ENCODE measurements at regions not wholly inside any gene's neighbourhood (a gene's known extent, or its start where the extent isn't known, plus 50 kb on each side); places are given as distances from the start of the nearest gene placed in this dataset.
"Not testable (repeated sequence)": the region's sequence is repeated elsewhere in the genome, so short reads cannot be mapped to it uniquely, and the experiment has no call there.

DNA sequence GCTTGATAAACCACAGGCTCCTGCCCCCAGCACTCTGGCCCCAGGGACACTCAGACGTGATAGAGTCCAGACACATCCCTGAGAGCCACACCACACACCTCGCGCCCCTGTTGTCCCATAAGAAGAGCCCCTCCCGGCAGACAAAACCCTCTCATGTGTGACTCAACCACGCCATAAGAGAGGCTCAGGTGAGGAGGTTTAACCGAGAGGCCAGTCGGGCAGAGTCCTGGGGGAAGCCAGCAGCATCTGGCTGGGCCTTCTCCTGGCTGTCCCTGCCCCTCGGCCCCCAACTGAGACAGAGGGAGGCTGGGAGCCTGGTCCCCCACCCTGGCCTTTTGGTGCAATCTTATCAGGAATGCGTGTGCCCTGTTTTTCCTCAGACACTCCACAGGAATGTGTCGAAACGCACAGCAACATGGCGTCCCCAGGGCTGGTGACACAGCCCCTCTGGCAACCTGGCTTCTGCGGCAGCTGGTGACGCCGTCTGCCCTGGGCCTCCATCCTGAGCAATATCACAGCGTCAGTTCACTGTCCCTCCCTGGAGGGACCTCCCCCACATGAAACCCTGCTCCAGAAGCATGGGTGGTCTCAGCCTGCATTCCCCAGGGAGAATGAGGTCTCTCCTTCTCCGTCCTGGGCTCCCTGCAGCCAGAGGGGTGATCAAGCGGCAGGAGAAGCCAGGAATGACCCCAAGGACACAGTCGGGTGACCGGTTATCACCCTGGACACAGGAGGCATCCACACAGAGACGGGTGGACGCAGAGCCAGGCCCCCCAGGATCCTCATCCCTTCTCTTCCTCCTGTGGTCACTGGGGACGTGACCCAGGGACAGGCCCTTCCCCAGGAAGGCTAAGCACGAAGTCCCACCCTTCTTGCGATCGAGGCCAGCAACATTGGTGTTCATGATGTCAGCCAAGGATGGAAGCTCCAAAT lies 156.6 kb upstream of the AFDN start:
- Histone ChIP-seq H3K27ac (ENCODE audit: insufficient read depth in 1 of 2, low read depth in 1 of 2, low read length in 2 of 2, poor library complexity in 1 of 2, severe bottlenecking in 2 of 2) (no peak overlapping the region), H3K9me3 (ENCODE audit: control extremely low read depth in 1 of 5, control insufficient read depth in 4 of 5, insufficient read depth in 2 of 5, low read depth in 1 of 5, low read length in 4 of 5) (peaks cover 0 to 13% (median 8%) of the 10 kb centered on the region in 5 experiments), H3K27me3 (replicated peaks in 2 of 5; ENCODE audit: control insufficient read depth in 4 of 5, insufficient read depth in 5 of 5, low read length in 4 of 5) (peaks cover 0 to 17% (median 0%) of the 10 kb centered on the region in 5 experiments), H3K4me1 (ENCODE audit: control extremely low read depth in 1 of 4, control insufficient read depth in 4 of 4, insufficient read depth in 4 of 4, low read length in 3 of 4) (no peaks in the 10 kb centered on the region), H3K4me3 (ENCODE audit: control insufficient read depth in 1 of 7, extremely low read depth in 1 of 7, insufficient read depth in 4 of 7, low read depth in 2 of 7, low read length in 6 of 7) (no peak overlapping the region), H3K36me3 (ENCODE audit: control insufficient read depth in 4 of 4, insufficient read depth in 4 of 4, low read length in 3 of 4) (no peaks in the 10 kb centered on the region)
- 93% methylated on average over 25 of the region's 26 CpGs for WGBS (ENCODE audit: insufficient coverage)
- DNase-seq: no peak
- POLR2A ChIA-PET: no interaction called here
- CTCF ChIA-PET: no interaction called here

GRCh38 chr6:167670938-167671338 lies 155.8 kb upstream of the AFDN start:
- no peak overlapping the region for H3K4me3 ChIP-seq (ENCODE audit: control insufficient read depth in 1 of 7, extremely low read depth in 1 of 7, insufficient read depth in 4 of 7, low read depth in 2 of 7, low read length in 6 of 7)
- no peaks in the 10 kb centered on the region for H3K36me3 ChIP-seq (ENCODE audit: control insufficient read depth in 4 of 4, insufficient read depth in 4 of 4, low read length in 3 of 4)
- DNase-seq: no peak
- WGBS (ENCODE audit: insufficient coverage): 100% methylated on average over 5 of the region's 7 CpGs
- CTCF ChIA-PET: no interaction called here
- H3K4me1 ChIP-seq (ENCODE audit: control extremely low read depth in 1 of 4, control insufficient read depth in 4 of 4, insufficient read depth in 4 of 4, low read length in 3 of 4): peaks cover 0 to 3% (median under 1%) of the 10 kb centered on the region in 4 experiments
- H3K27me3 ChIP-seq (replicated peaks in 2 of 5; ENCODE audit: control insufficient read depth in 4 of 5, insufficient read depth in 5 of 5, low read length in 4 of 5): peaks cover 0 to 20% (median 3%) of the 10 kb centered on the region in 5 experiments
- no peak overlapping the region for H3K27ac ChIP-seq (ENCODE audit: insufficient read depth in 1 of 2, low read depth in 1 of 2, low read length in 2 of 2, poor library complexity in 1 of 2, severe bottlenecking in 2 of 2)
- H3K9me3 ChIP-seq (ENCODE audit: control extremely low read depth in 1 of 5, control insufficient read depth in 4 of 5, insufficient read depth in 2 of 5, low read depth in 1 of 5, low read length in 4 of 5): peaks cover 0 to 13% (median 8%) of the 10 kb centered on the region in 5 experiments
- POLR2A ChIA-PET: no interaction called here

- WGBS (ENCODE audit: insufficient coverage): 97% methylated on average over 3 of the region's 3 CpGs
- H3K27ac ChIP-seq (ENCODE audit: insufficient read depth in 1 of 2, low read depth in 1 of 2, low read length in 2 of 2, poor library complexity in 1 of 2, severe bottlenecking in 2 of 2); H3K4me1 ChIP-seq (ENCODE audit: control extremely low read depth in 1 of 4, control insufficient read depth in 4 of 4, insufficient read depth in 4 of 4, low read length in 3 of 4); H3K36me3 ChIP-seq (ENCODE audit: control insufficient read depth in 4 of 4, insufficient read depth in 4 of 4, low read length in 3 of 4); H3K4me3 ChIP-seq (ENCODE audit: control insufficient read depth in 1 of 7, extremely low read depth in 1 of 7, insufficient read depth in 4 of 7, low read depth in 2 of 7, low read length in 6 of 7); POLR2A ChIA-PET; DNase-seq; CTCF ChIA-PET: not testable (repeated sequence)
- Histone ChIP-seq H3K9me3 (ENCODE audit: control extremely low read depth in 1 of 5, control insufficient read depth in 4 of 5, insufficient read depth in 2 of 5, low read depth in 1 of 5, low read length in 4 of 5) (peaks cover 0 to 13% (median 8%) of the 10 kb centered on the region in 5 experiments), H3K27me3 (replicated peaks in 2 of 5; ENCODE audit: control insufficient read depth in 4 of 5, insufficient read depth in 5 of 5, low read length in 4 of 5) (peaks cover 0 to 22% (median 5%) of the 10 kb centered on the region in 5 experiments)
Observed at GRCh38 chr6:167671379-167671976, 155.2 kb upstream of the AFDN start.

DNA sequence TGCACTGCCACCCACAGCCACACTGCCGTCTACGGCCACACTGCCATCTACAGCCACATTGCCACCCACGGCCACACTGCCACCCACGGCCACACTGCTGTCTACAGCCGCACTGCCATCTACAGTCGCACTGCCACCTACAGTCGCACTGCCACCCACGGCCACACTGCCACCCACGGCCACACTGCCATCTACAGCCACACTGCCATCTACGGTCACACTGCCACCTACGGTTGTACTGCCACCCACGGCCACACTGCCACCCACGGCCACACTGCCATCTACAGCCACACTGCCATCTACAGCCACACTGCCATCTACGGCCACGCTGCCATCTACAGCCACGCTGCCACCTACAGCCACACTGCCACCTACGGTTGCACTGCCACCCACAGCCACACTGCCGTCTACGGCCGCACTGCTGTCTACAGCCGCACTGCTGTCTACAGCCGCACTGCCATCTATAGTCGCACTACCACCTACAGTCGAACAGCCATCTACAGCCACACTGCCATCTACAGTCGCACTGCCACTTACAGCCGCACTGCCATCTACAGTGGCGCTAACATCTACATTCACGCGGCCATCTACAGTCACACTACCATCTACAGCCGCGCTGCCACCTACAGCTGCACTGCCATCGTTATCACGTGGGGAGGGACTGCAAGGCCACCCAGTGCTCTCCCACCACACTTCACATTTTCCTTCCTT lies 154.6 kb upstream of the AFDN start:
- Histone ChIP-seq H3K27me3 (replicated peaks in 2 of 5; ENCODE audit: control insufficient read depth in 4 of 5, insufficient read depth in 5 of 5, low read length in 4 of 5) (peaks cover 0 to 23% (median 5%) of the 10 kb centered on the region in 5 experiments), H3K9me3 (ENCODE audit: control extremely low read depth in 1 of 5, control insufficient read depth in 4 of 5, insufficient read depth in 2 of 5, low read depth in 1 of 5, low read length in 4 of 5) (peaks cover 0 to 13% (median 8%) of the 10 kb centered on the region in 5 experiments), H3K36me3 (ENCODE audit: control insufficient read depth in 4 of 4, insufficient read depth in 4 of 4, low read length in 3 of 4) (no peaks in the 10 kb centered on the region), H3K4me1 (ENCODE audit: control extremely low read depth in 1 of 4, control insufficient read depth in 4 of 4, insufficient read depth in 4 of 4, low read length in 3 of 4) (peaks cover 0 to 10% (median 4%) of the 10 kb centered on the region in 4 experiments), H3K27ac (ENCODE audit: insufficient read depth in 1 of 2, low read depth in 1 of 2, low read length in 2 of 2, poor library complexity in 1 of 2, severe bottlenecking in 2 of 2) (no peak overlapping the region), H3K4me3 (ENCODE audit: control insufficient read depth in 1 of 7, extremely low read depth in 1 of 7, insufficient read depth in 4 of 7, low read depth in 2 of 7, low read length in 6 of 7) (no peak overlapping the region)
- WGBS (ENCODE audit: insufficient coverage): 95% methylated on average over 23 of the region's 33 CpGs
- POLR2A ChIA-PET: no interaction called here
- DNase-seq: no peak
- CTCF ChIA-PET: no interaction called here

- Histone ChIP-seq H3K27me3 (replicated peaks in 2 of 5; ENCODE audit: control insufficient read depth in 4 of 5, insufficient read depth in 5 of 5, low read length in 4 of 5) (peaks cover 0 to 27% (median 11%) of the 10 kb centered on the region in 5 experiments), H3K9me3 (ENCODE audit: control extremely low read depth in 1 of 5, control insufficient read depth in 4 of 5, insufficient read depth in 2 of 5, low read depth in 1 of 5, low read length in 4 of 5) (peaks cover 0 to 13% (median 8%) of the 10 kb centered on the region in 5 experiments), H3K27ac (ENCODE audit: insufficient read depth in 1 of 2, low read depth in 1 of 2, low read length in 2 of 2, poor library complexity in 1 of 2, severe bottlenecking in 2 of 2) (no peak overlapping the region), H3K36me3 (ENCODE audit: control insufficient read depth in 4 of 4, insufficient read depth in 4 of 4, low read length in 3 of 4) (no peaks in the 10 kb centered on the region), H3K4me1 (ENCODE audit: control extremely low read depth in 1 of 4, control insufficient read depth in 4 of 4, insufficient read depth in 4 of 4, low read length in 3 of 4) (peaks cover 0 to 11% (median 4%) of the 10 kb centered on the region in 4 experiments), H3K4me3 (ENCODE audit: control insufficient read depth in 1 of 7, extremely low read depth in 1 of 7, insufficient read depth in 4 of 7, low read depth in 2 of 7, low read length in 6 of 7) (no peak overlapping the region)
- ChIA-PET CTCF (no interaction called here), POLR2A (no interaction called here)
- 93% methylated on average over 3 of the region's 3 CpGs for WGBS (ENCODE audit: insufficient coverage)
- no peak for DNase-seq
Observed at GRCh38 chr6:167672738-167673137, 154.0 kb upstream of the AFDN start.

GRCh38 chr6:167673946-167674345 lies 152.8 kb upstream of the AFDN start:
- Histone ChIP-seq H3K4me3 (ENCODE audit: control insufficient read depth in 1 of 7, extremely low read depth in 1 of 7, insufficient read depth in 4 of 7, low read depth in 2 of 7, low read length in 6 of 7) (no peak overlapping the region), H3K4me1 (ENCODE audit: control extremely low read depth in 1 of 4, control insufficient read depth in 4 of 4, insufficient read depth in 4 of 4, low read length in 3 of 4) (peaks cover 0 to 22% (median 12%) of the 10 kb centered on the region in 4 experiments), H3K27me3 (replicated peaks in 2 of 5; ENCODE audit: control insufficient read depth in 4 of 5, insufficient read depth in 5 of 5, low read length in 4 of 5) (peaks cover under 1 to 39% (median 17%) of the 10 kb centered on the region in 5 experiments), H3K27ac (ENCODE audit: insufficient read depth in 1 of 2, low read depth in 1 of 2, low read length in 2 of 2, poor library complexity in 1 of 2, severe bottlenecking in 2 of 2) (no peak overlapping the region), H3K36me3 (ENCODE audit: control insufficient read depth in 4 of 4, insufficient read depth in 4 of 4, low read length in 3 of 4) (no peaks in the 10 kb centered on the region), H3K9me3 (ENCODE audit: control extremely low read depth in 1 of 5, control insufficient read depth in 4 of 5, insufficient read depth in 2 of 5, low read depth in 1 of 5, low read length in 4 of 5) (peaks cover 0 to 13% (median 8%) of the 10 kb centered on the region in 5 experiments)
- POLR2A ChIA-PET: no interaction called here
- WGBS (ENCODE audit: insufficient coverage): 84% methylated on average over 3 of the region's 5 CpGs
- DNase-seq: no peak
- CTCF ChIA-PET: no interaction called here

Measured in common myeloid progenitor, CD34-positive (primary cell).